C4-2B (cell line): ENCODE measurements at regions not wholly inside any gene's neighbourhood (a gene's known extent, or its start where the extent isn't known, plus 50 kb on each side); places are given as distances from the start of the nearest gene placed in this dataset.

Experiments used
- H3K27ac ChIP-seq: fragments of 450-650 bp; 2 replicates; pipeline ENCODE4 v1.5.1; 2017
- ZFX ChIP-seq: fragments of 450-650 bp; IDR thresholded peaks from 2 replicates; pipeline ENCODE4 v1.6.1; 2017
- TF ChIP-seq, protein P1 (sequence below): fragments of 450-650 bp; conservative IDR thresholded peaks from 2 replicates; pipeline ENCODE4 v1.5.1; 2017; ENCODE audit warnings: mild to moderate bottlenecking

- H3K27ac ChIP-seq, result no peak overlapping the region
- TF ChIP-seq ZFX, result no peak
- TF ChIP-seq, protein P1, sequence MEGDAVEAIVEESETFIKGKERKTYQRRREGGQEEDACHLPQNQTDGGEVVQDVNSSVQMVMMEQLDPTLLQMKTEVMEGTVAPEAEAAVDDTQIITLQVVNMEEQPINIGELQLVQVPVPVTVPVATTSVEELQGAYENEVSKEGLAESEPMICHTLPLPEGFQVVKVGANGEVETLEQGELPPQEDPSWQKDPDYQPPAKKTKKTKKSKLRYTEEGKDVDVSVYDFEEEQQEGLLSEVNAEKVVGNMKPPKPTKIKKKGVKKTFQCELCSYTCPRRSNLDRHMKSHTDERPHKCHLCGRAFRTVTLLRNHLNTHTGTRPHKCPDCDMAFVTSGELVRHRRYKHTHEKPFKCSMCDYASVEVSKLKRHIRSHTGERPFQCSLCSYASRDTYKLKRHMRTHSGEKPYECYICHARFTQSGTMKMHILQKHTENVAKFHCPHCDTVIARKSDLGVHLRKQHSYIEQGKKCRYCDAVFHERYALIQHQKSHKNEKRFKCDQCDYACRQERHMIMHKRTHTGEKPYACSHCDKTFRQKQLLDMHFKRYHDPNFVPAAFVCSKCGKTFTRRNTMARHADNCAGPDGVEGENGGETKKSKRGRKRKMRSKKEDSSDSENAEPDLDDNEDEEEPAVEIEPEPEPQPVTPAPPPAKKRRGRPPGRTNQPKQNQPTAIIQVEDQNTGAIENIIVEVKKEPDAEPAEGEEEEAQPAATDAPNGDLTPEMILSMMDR, result no peak
Observed at GRCh38 chr6:79353226-79353625, 118.7 kb upstream of the HMGN3 start.

DNA sequence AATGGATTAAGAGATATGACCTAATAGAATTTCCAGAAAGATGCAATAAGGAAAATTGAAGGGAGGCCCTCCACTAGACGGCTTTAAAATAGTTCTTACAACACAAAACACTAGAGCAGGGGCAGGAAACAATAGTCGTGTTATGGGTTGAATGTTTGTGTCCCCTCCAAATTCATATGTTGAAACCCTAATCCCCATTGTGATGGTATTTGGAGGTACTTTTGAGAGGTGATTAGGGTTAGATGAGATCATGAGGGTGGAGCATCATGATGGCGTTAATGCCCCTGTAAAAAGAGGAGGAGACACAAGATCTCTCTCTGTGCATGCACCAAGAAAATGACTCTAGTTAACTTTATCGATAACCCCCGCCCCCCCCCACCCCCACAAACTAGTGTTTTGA, 104.0 kb upstream of the HMGN3 start:
- no peak overlapping the region for H3K27ac ChIP-seq
- no peak for TF ChIP-seq ZFX
- TF ChIP-seq, protein P1, result no peak

- H3K27ac ChIP-seq, result no peak overlapping the region
Observed at GRCh38 chr6:79335133-79335674, 100.7 kb upstream of the HMGN3 start.

DNA sequence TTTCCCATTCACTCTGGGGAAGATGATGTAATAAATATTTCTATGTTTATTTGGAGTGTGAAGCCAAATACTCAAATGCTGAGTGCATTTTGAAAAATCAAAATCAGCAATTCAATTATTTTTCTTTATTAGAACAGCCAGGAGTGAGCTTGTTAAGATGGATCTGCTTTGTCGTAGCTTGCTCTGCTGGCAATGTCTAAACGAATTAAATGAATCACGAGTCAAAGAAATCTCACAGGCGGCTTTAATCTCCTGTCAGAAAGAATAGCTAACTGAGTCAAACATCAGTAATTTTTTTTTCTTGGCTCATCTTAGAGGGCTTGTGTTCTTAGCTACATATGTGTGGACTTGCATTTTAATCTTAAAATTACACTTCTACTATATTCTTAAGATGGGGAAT, 100.2 kb upstream of the HMGN3 start:
- no peak for TF ChIP-seq ZFX
- TF ChIP-seq, protein P1, result no peak
- H3K27ac ChIP-seq, result no peak overlapping the region

More at GRCh38 chr6:79335133-79335674, 100.7 kb upstream of the HMGN3 start:
- TF ChIP-seq, protein P1, result no peak
- no peak for TF ChIP-seq ZFX

DNA sequence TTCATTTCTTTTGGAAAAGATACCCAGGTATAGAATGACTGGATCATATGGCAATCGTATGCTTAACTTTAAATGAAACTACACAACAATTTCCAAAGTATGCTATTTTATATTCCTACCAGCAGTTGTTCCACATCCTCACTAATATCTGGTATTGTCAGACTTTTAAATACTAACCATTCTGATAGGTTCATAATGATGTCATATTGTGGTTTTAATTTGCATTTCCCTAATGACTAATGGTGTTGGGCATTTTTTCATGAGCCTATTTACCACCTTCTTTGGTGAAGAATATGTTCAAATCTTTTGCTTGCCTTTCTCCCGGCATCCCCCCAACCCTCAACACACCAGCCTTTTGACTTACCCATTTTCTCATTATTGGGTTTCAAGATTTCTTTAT, 96.2 kb upstream of the HMGN3 start:
- TF ChIP-seq, protein P1, result no peak
- no peak for TF ChIP-seq ZFX
- H3K27ac ChIP-seq, result no peak overlapping the region

- H3K27ac ChIP-seq, result no peak overlapping the region
- TF ChIP-seq, protein P1, result no peak
- no peak for TF ChIP-seq ZFX
Observed at GRCh38 chr6:79313254-79313653, 78.8 kb upstream of the HMGN3 start.

DNA sequence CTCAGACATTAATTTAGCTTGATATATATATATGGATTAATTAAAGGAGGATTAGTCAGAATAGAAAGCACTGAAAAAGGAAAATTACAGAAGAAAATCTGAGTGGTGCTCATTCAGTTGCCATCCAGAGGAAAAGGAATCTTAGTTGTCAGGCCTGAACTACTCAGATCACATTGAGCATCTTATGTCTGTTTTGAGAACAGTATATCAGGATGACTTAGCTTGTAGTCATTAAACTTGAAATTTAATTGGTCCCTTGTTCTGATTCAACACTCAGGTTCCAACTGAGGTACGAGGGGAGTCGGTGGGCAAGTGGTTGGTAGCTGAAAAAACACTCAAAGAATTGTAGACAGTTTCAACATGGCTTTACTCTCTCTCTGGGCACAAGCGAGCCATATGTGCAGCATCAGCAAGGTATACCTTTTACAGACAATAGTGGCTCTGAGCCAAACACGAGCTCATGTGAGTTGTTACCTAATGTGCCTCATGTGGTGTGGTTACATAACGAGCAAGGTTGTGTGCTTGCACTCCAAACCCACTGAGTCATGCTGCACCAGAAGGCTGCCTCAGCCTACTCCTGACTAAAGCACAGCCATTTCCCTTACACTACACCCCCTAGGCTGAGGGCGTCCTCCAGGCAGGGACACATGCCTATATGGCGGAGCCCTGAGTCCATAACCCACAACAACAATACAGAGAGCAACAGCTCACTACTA, 73.0 kb upstream of the HMGN3 start:
- TF ChIP-seq ZFX, result no peak
- TF ChIP-seq, protein P1, result no peak
- no peak overlapping the region for H3K27ac ChIP-seq
